MM.1S (cell line): ENCODE measurements at regions not wholly inside any gene's neighbourhood (a gene's known extent, or its start where the extent isn't known, plus 50 kb on each side); places are given as distances from the start of the nearest gene placed in this dataset.

Experiments used
- DNase-seq: peaks from one replicate; pipeline ENCODE4 v3.0.0-alpha.2; 2015
- H2AFZ ChIP-seq: fragments of 300-600 bp; sonication (generic); 2 replicates; pipeline ENCODE4 v1.6.0; 2016; ENCODE audit warnings: antibody characterized with exemption, low read length
- H3F3A ChIP-seq: fragments of 300-600 bp; sonication (generic); 2 replicates; pipeline ENCODE4 v1.6.1; 2016; ENCODE audit warnings: mild to moderate bottlenecking, antibody characterized with exemption, low read length, moderate library complexity, mixed read lengths; ENCODE audit not compliant: insufficient read depth
- H3K27ac ChIP-seq: fragments of 300-600 bp; sonication (generic); 2 replicates; pipeline ENCODE4 v1.5.1; 2016; ENCODE audit warnings: mild to moderate bottlenecking, low read length
- H3K27me3 ChIP-seq: fragments of 300-600 bp; sonication (generic); replicated peaks from 2 replicates; pipeline ENCODE4 v1.6.0; 2016; ENCODE audit warnings: low read length; ENCODE audit not compliant: insufficient read depth
- H3K36me3 ChIP-seq: fragments of 300-600 bp; sonication (generic); replicated peaks from 2 replicates; pipeline ENCODE4 v1.6.1; 2016; ENCODE audit warnings: mild to moderate bottlenecking, low read length, mixed read lengths; ENCODE audit not compliant: insufficient read depth
- H3K4me1 ChIP-seq: fragments of 300-600 bp; sonication (generic); 2 replicates; pipeline ENCODE4 v1.6.1; 2016; ENCODE audit warnings: low read length, mixed read lengths
- H3K4me2 ChIP-seq: fragments of 300-600 bp; sonication (generic); 2 replicates; pipeline ENCODE4 v1.6.0; 2016; ENCODE audit warnings: low read depth, low read length
- H3K4me3 ChIP-seq: fragments of 300-600 bp; sonication (generic); 2 replicates; pipeline ENCODE4 v1.5.1; 2016; ENCODE audit warnings: low read length, mixed read lengths
- H3K79me2 ChIP-seq: fragments of 300-600 bp; sonication (generic); 2 replicates; pipeline ENCODE4 v1.6.1; 2016; ENCODE audit warnings: mixed run types, low read length, mixed read lengths
- H3K9ac ChIP-seq: fragments of 300-600 bp; sonication (generic); 2 replicates; pipeline ENCODE4 v1.6.1; 2016; ENCODE audit warnings: low read length, mixed read lengths
- H3K9me2 ChIP-seq: fragments of 300-600 bp; sonication (generic); replicated peaks from 2 replicates; pipeline ENCODE4 v1.6.1; 2016; ENCODE audit warnings: mild to moderate bottlenecking, low read length, mixed read lengths; ENCODE audit not compliant: insufficient read depth
- H3K9me3 ChIP-seq: fragments of 300-600 bp; sonication (generic); replicated peaks from 2 replicates; pipeline ENCODE4 v1.6.1; 2016; ENCODE audit warnings: mild to moderate bottlenecking, low read length, mixed read lengths; ENCODE audit not compliant: insufficient read depth
- H4K20me1 ChIP-seq: fragments of 300-600 bp; sonication (generic); 2 replicates; pipeline ENCODE4 v1.6.1; 2016; ENCODE audit warnings: mild to moderate bottlenecking, low read length, moderate library complexity, mixed read lengths; ENCODE audit not compliant: insufficient read depth
- EZH2 ChIP-seq: fragments of 300-600 bp; sonication (generic); optimal IDR thresholded peaks from 2 replicates; pipeline ENCODE3; 2017; ENCODE audit warnings: low read depth, mild to moderate bottlenecking, antibody characterized with exemption, low read length, mixed read lengths
- EZH2phosphoT487 ChIP-seq: fragments of 300-600 bp; sonication (generic); IDR thresholded peaks from 2 replicates; pipeline ENCODE4 v1.6.1; 2018; ENCODE audit warnings: antibody characterized with exemption, low read length
- TF ChIP-seq, protein P1 (sequence below): fragments of 300-600 bp; sonication (generic); IDR thresholded peaks from 2 replicates; pipeline ENCODE4 v1.5.1; 2016; ENCODE audit warnings: antibody characterized with exemption, low read length, mixed read lengths

DNA sequence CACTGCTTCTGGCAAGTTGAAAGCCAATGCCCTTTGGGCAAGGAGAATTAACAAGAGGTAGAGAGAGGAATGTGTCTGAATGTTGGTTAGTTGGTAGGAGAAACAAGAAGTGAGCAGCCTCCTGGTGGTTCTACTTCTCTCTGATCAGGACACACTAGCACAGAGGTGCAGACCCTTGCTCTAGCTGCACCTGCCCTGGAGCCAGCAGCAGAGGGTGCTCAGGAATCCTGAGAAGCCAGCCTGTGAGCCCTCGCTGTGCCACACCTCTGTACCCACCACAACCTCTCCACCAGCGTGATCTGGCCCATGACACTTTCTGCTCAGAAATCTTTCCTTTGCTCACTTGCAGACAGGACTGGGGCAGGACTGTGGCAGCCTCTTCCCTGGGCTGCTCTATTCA, 364.7 kb downstream of the RPS24 start:
- Histone ChIP-seq H2AFZ (no peak overlapping the region), H3K9me3 (no peaks in the 10 kb centered on the region), H3K9ac (no peak overlapping the region), H3K36me3 (no peaks in the 10 kb centered on the region), H3K4me2 (no peak overlapping the region), H3K27me3 (no peaks in the 10 kb centered on the region), H3K79me2 (no peaks in the 10 kb centered on the region), H3K27ac (no peak overlapping the region), H3F3A (no peaks in the 10 kb centered on the region), H3K4me3 (no peak overlapping the region), H4K20me1 (no peaks in the 10 kb centered on the region), H3K4me1 (0 out of 2 replicates have a peak, but pooled peaks cover 3% of the 10 kb centered on the region), H3K9me2 (no peaks in the 10 kb centered on the region)
- DNase-seq, result no peak
- TF ChIP-seq EZH2phosphoT487 (no peak), EZH2 (no peak)
- TF ChIP-seq, protein P1, sequence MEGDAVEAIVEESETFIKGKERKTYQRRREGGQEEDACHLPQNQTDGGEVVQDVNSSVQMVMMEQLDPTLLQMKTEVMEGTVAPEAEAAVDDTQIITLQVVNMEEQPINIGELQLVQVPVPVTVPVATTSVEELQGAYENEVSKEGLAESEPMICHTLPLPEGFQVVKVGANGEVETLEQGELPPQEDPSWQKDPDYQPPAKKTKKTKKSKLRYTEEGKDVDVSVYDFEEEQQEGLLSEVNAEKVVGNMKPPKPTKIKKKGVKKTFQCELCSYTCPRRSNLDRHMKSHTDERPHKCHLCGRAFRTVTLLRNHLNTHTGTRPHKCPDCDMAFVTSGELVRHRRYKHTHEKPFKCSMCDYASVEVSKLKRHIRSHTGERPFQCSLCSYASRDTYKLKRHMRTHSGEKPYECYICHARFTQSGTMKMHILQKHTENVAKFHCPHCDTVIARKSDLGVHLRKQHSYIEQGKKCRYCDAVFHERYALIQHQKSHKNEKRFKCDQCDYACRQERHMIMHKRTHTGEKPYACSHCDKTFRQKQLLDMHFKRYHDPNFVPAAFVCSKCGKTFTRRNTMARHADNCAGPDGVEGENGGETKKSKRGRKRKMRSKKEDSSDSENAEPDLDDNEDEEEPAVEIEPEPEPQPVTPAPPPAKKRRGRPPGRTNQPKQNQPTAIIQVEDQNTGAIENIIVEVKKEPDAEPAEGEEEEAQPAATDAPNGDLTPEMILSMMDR, result no peak

DNA sequence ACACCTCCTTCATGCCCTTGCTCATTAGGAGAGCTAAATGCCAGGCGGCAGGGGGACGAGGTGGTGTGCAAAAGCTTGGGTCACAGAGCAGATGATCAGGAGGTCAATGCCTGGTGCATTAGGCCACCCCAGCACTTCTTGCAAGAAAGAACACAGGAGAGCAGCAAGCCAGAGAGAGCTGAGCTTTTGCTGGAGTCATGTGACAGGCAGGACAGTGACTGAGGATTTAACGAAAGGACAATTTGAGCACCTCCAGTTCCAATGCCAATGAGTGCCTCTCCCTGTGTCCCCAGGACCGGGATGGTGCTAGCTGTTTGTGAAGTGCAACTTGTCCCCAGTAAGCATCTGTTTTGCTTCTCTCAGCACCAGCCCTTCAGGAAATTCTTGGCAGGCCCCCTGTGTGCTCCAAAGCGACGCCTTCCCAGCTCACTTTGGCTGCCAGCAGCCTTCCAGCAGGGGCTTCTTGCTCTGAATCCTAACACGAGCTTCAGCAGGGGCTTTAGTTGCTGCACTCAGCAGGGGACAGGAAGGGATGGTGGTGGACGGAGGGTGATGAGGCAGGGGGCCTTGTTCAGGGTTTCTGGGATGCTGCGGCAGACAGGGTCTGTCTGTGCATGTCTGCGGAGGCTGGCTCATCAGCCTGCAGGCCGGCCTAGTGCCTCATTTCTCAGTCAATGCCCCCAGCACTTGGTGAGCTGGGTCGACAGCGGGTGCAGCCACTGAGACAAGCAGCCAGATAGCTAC, 368.1 kb downstream of the RPS24 start:
- H4K20me1 ChIP-seq, result no peaks in the 10 kb centered on the region
- no peaks in the 10 kb centered on the region for H3K9me2 ChIP-seq
- H3K9ac ChIP-seq, result no peak overlapping the region
- 0 out of 2 replicates have a peak, but pooled peaks cover 3% of the 10 kb centered on the region for H3K4me1 ChIP-seq
- TF ChIP-seq EZH2 (no peak), EZH2phosphoT487 (no peak)
- TF ChIP-seq, protein P1, result no peak
- H3K4me3 ChIP-seq, result no peak overlapping the region
- H3K27ac ChIP-seq, result no peak overlapping the region
- H2AFZ ChIP-seq, result no peak overlapping the region
- DNase-seq, result no peak
- no peaks in the 10 kb centered on the region for H3K79me2 ChIP-seq
- no peaks in the 10 kb centered on the region for H3K36me3 ChIP-seq
- no peak overlapping the region for H3K4me2 ChIP-seq
- no peaks in the 10 kb centered on the region for H3K27me3 ChIP-seq
- no peaks in the 10 kb centered on the region for H3F3A ChIP-seq
- H3K9me3 ChIP-seq, result no peaks in the 10 kb centered on the region

DNA sequence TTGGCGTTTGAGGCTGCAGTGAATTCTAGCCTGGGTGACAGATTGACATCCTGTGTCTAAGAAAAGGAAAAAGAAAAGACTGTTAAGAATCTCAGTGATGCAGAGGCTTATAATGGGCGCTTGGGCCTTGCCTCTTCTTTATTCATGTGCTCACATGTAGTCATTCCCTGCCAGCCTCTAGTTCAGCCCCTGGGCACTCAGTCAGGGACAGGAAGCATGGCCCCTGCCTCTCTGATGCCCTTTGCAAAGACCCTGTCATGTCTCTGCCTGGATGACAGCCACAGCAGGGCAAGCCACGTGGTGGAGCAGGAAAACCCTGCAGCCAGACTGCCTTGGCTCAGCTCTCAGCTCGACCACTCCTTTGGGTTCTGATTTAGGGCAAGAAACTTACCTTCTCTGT, 368.9 kb downstream of the RPS24 start:
- TF ChIP-seq EZH2, result no peak

DNA sequence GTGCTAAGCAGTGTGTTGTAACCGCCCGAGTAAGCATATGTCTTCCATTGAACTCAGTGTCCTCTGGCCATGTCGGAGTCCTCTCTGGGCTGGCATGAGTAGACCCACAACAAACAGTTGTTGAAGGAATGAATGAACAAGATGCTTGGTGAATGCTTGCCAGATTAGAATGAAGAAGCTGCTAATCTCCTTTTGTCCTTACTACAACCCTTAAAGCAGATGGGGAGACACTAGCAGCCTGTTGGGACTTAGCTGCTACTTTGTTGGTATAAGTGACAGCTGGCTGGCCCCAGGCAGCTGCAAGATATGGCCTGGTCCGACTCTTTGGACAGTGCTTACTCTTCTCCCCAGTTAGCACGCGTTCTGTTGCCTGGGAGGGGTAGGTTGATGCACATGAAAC, 370.1 kb downstream of the RPS24 start:
- no peak overlapping the region for H3K9ac ChIP-seq
- H3K27me3 ChIP-seq, result no peaks in the 10 kb centered on the region
- no peaks in the 10 kb centered on the region for H3K9me2 ChIP-seq
- H2AFZ ChIP-seq, result no peak overlapping the region
- DNase-seq, result no peak
- H3K79me2 ChIP-seq, result no peaks in the 10 kb centered on the region
- H3K4me3 ChIP-seq, result no peak overlapping the region
- no peaks in the 10 kb centered on the region for H3F3A ChIP-seq
- no peak overlapping the region for H3K4me2 ChIP-seq
- no peaks in the 10 kb centered on the region for H4K20me1 ChIP-seq
- H3K9me3 ChIP-seq, result no peaks in the 10 kb centered on the region
- H3K4me1 ChIP-seq, result 0 out of 2 replicates have a peak, but pooled peaks cover 3% of the 10 kb centered on the region
- no peak for TF ChIP-seq EZH2
- TF ChIP-seq EZH2phosphoT487, result no peak
- TF ChIP-seq, protein P1, result no peak
- H3K27ac ChIP-seq, result no peak overlapping the region
- no peaks in the 10 kb centered on the region for H3K36me3 ChIP-seq

More for the DNA sequence above, 368.9 kb downstream of the RPS24 start:
- Histone ChIP-seq H3K79me2 (no peaks in the 10 kb centered on the region), H3K9ac (no peak overlapping the region), H3K4me2 (no peak overlapping the region), H3K4me3 (no peak overlapping the region), H3K27me3 (no peaks in the 10 kb centered on the region), H3K4me1 (0 out of 2 replicates have a peak, but pooled peaks cover 3% of the 10 kb centered on the region), H4K20me1 (no peaks in the 10 kb centered on the region), H2AFZ (no peak overlapping the region), H3F3A (no peaks in the 10 kb centered on the region), H3K36me3 (no peaks in the 10 kb centered on the region), H3K9me2 (no peaks in the 10 kb centered on the region), H3K9me3 (no peaks in the 10 kb centered on the region), H3K27ac (no peak overlapping the region)
- no peak for DNase-seq
